PFSK-1 (cell line): ENCODE measurements at regions not wholly inside any gene's neighbourhood (a gene's known extent, or its start where the extent isn't known, plus 50 kb on each side); places are given as distances from the start of the nearest gene placed in this dataset.

Experiments
- FOXP2 ChIP-seq: optimal IDR thresholded peaks from 2 replicates; pipeline ENCODE3; 2011; ENCODE audit warnings: borderline replicate concordance, control low read depth, inconsistent platforms; ENCODE audit not compliant: insufficient read depth; ENCODE audit errors: extremely low read length, extremely low read depth
- POLR2AphosphoS5 ChIP-seq: IDR thresholded peaks from 2 replicates; pipeline ENCODE4 v1.6.1; 2012; ENCODE audit warnings: low read depth, mild to moderate bottlenecking, control low read depth, low read length, moderate library complexity
- REST ChIP-seq, 2 experiments: IDR thresholded peaks; 2 replicates each; pipeline versions ENCODE4 v1.6.1 to v1.8.0; 2011 to 2012; ENCODE audit warnings: low read depth in 2 of 2, low read length in 2 of 2, control low read depth in 1 of 2, inconsistent platforms in 1 of 2, mild to moderate bottlenecking in 1 of 2, moderate library complexity in 1 of 2; ENCODE audit not compliant: insufficient read depth in 1 of 2
- SIN3A ChIP-seq: IDR thresholded peaks from 2 replicates; pipeline ENCODE4 v1.6.1; 2012; ENCODE audit warnings: mild to moderate bottlenecking, low read length, moderate library complexity, borderline replicate concordance; ENCODE audit not compliant: insufficient read depth
- TAF1 ChIP-seq: IDR thresholded peaks from 2 replicates; pipeline ENCODE4 v1.6.1; 2012; ENCODE audit warnings: low read length, control low read depth, borderline replicate concordance; ENCODE audit not compliant: insufficient read depth

- no peak for TF ChIP-seq POLR2AphosphoS5
- TF ChIP-seq FOXP2, result no peak
- no peak for TF ChIP-seq SIN3A
- no peak for TF ChIP-seq TAF1
- TF ChIP-seq REST (IDR thresholded peaks at IDR 0.05; ENCODE audit: insufficient read depth in 1 of 2, low read depth in 2 of 2, low read length in 2 of 2), result no peak
Observed at GRCh38 chr13:90641884-90642283, 705.6 kb upstream of the MIR17HG start.
